ENCODE measurements at regions not wholly inside any gene's neighbourhood (a gene's known extent, or its start where the extent isn't known, plus 50 kb on each side); places are given as distances from the start of the nearest gene placed in this dataset.

GRCh38 chr13:100954430-100955305 is 280.1 kb upstream of the TMTC4 start:
- BruUV-seq (replicated peaks) = no TSS peak

More at GRCh38 chr13:100954430-100955305, 280.1 kb upstream of the TMTC4 start:
- Histone ChIP-seq H3K4me1 (ENCODE audit: control insufficient read depth, insufficient read depth, low read length) (no peaks in the 10 kb centered on the region), H3K9me1 (ENCODE audit: insufficient read depth, low read length) (no peaks in the 10 kb centered on the region), H4K20me1 (ENCODE audit: insufficient read depth, low read length) (no peaks in the 10 kb centered on the region), H3K4me2 (ENCODE audit: low read depth, low read length) (no peak overlapping the region), H2BK5ac (ENCODE audit: low read depth, low read length, poor library complexity, severe bottlenecking) (no peak overlapping the region), H2BK15ac (ENCODE audit: low read depth, low read length) (no peak overlapping the region), H3K18ac (ENCODE audit: low read depth, low read length) (no peak overlapping the region), H2AK5ac (ENCODE audit: low read depth, low read length) (no peak overlapping the region), H3K9me3 (ENCODE audit: control insufficient read depth, insufficient read depth, low read length) (no peaks in the 10 kb centered on the region), H4K5ac (ENCODE audit: low read depth, low read length) (no peak overlapping the region), H2BK120ac (ENCODE audit: low read depth, low read length) (no peak overlapping the region), H3K27me3 (ENCODE audit: control insufficient read depth, insufficient read depth, low read length) (no peaks in the 10 kb centered on the region), H4K91ac (ENCODE audit: insufficient read depth, low read depth, low read length) (no peak overlapping the region), H3K79me1 (ENCODE audit: low read depth in 1 of 2, low read length in 2 of 2) (no peaks in the 10 kb centered on the region), H4K8ac (ENCODE audit: low read depth in 2 of 2, low read length in 2 of 2) (no peak overlapping the region), H3K14ac (replicated peaks; ENCODE audit: low read depth, low read length) (no peak overlapping the region), H3K9ac (ENCODE audit: low read depth, low read length) (no peak overlapping the region), H3K36me3 (ENCODE audit: control insufficient read depth, insufficient read depth, low read length) (no peaks in the 10 kb centered on the region), H2AK9ac (replicated peaks; ENCODE audit: low read depth, low read length, poor library complexity) (no peak overlapping the region), H3K4ac (ENCODE audit: low read depth, low read length) (no peak overlapping the region), H2BK20ac (ENCODE audit: low read depth, low read length) (no peak overlapping the region), H3K27ac (ENCODE audit: insufficient read depth, low read length) (no peak overlapping the region), H2AFZ (replicated peaks; ENCODE audit: low read length, poor library complexity) (no peak overlapping the region), H3K56ac (ENCODE audit: extremely low read depth, insufficient read depth, low read length) (no peak overlapping the region), H3K4me3 (ENCODE audit: insufficient read depth, low read depth, low read length) (no peak overlapping the region), H3K23ac (ENCODE audit: low read depth, low read length) (no peak overlapping the region)
- CTCF ChIA-PET = no interaction called here
- dilution Hi-C loops (cut with HindIII; ENCODE audit: low sequenced_read_pairs, unreplicated experiment) = no loop called here
- in situ Hi-C loops (cut with MboI; ENCODE audit: low sequenced_read_pairs) = no loop called here
- ATAC-seq (ENCODE audit: low read depth) (no peak), DNase-seq (peak; percentile 4)
- POLR2A ChIA-PET (ENCODE audit: unreplicated experiment) = no interaction called here
- 0% methylated on average over 2 of the region's 9 CpGs; no CpG with 5 or more reads in 1 of the 2 experiments for WGBS, 2 experiments (ENCODE audit: extremely low coverage in 2 of 2, insufficient read length in 1 of 2)
- TF ChIP-seq SMC3 (IDR thresholded peaks at IDR 0.05; ENCODE audit: low read depth, low read length) (no peak), FOS (IDR thresholded peaks at IDR 0.05; ENCODE audit: low read depth, low read length) (no peak), CEBPB (IDR thresholded peaks at IDR 0.05; ENCODE audit: low read depth, low read length) (peak; percentile 75)
- intact Hi-C loops (cut with micrococcal nuclease) = no loop called here
